Activated effector memory CD4-positive, alpha-beta T cell treated with Interleukin-2 at 50 U/mL for 16 hours (primary cell): ENCODE measurements at regions not wholly inside any gene's neighbourhood (a gene's known extent, or its start where the extent isn't known, plus 50 kb on each side); places are given as distances from the start of the nearest gene placed in this dataset.

Experiments used
- DNase-seq: peaks from one replicate; pipeline ENCODE4 v3.0.0-alpha.2; 2020

GRCh38 chr13:31081316-31081715 is 80.4 kb downstream of the HSPH1 start:
- no peak for DNase-seq

- no peak for DNase-seq
Observed at GRCh38 chr13:31074756-31075155, 86.9 kb downstream of the HSPH1 start.

DNA sequence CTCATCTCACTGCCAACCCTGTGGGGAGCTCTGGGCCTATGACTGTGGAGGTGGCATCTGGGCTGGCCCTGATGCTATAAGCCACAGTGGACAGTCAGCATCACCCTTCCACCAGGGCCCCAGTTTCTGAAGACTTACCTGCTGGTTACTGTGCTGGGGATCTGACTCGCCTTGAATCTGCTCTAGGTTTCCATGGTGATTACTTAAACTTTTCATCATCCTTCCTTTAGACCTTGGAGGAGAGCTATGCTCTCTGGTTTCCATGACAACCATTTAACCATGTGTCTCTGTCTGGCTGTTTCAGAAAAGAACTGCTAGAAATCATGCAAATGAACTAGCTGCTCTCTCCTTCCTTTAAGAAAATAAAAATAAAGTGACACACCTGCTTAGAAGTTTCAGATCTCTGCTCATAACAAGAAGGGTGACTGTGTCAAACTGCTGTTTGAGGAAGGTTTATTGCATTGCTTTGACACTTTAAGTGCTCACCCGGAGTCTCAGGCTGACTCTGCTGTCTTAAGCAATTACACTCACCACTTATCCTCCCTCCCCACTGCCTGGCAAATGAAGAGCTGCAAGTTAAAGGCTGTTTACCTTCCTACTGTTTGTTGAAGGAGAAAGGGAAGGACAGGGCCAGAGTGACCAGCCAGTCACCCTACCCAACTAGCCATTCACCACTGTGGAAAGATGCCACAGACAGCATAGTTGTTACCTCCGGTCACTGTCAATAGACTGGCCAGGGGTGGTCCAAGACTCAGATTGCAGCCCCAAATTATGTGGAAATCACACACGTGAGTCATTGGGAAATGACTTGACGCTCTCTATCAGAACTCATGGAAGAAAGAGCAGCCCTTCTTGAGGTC is 87.6 kb downstream of the HSPH1 start:
- DNase-seq: no peak

GRCh38 chr13:31072041-31072440 is 89.7 kb downstream of the HSPH1 start:
- no peak for DNase-seq

GRCh38 chr13:31069808-31070534 is 91.7 kb downstream of the HSPH1 start:
- no peak for DNase-seq

DNA sequence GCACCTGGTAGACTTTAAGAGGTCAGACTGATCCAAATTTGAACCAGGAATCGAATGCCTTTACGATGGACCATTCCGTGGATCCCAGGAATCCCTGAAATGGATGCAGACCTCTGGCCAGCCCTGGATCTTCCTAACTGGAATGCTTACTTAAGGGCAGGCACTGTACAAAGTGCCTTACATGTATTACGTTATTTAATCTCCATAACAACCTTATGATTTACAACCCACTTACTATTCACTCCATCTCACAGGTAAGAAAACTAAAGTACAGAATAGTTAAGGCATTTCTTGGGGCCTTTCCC is 93.6 kb downstream of the HSPH1 start:
- no peak for DNase-seq

GRCh38 chr13:31067416-31068118 is 94.1 kb downstream of the HSPH1 start:
- no peak for DNase-seq

DNA sequence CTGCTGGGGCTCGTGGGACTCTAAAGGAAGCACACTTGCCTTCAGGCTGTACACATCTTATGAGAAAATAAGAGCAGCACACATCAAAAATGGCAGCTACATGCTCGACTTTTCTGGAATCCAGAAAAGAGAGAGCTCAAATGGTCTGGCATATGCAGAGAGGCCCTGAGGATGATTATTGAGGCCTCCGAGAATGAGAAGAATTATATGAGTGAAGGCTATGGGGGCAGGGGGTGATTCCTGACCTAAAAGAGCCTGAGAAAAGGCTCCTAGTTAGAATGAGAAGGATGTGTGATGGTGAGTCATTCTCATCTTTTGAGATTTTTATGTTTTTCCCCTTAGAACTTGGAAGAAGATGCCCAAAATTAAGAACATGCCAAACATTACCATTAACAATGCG is 97.1 kb downstream of the HSPH1 start:
- DNase-seq: no peak

GRCh38 chr13:31063772-31064171 is 97.9 kb downstream of the HSPH1 start:
- DNase-seq: no peak

- DNase-seq: no peak
Observed at GRCh38 chr13:31060655-31061054, 101.0 kb downstream of the HSPH1 start.

DNA sequence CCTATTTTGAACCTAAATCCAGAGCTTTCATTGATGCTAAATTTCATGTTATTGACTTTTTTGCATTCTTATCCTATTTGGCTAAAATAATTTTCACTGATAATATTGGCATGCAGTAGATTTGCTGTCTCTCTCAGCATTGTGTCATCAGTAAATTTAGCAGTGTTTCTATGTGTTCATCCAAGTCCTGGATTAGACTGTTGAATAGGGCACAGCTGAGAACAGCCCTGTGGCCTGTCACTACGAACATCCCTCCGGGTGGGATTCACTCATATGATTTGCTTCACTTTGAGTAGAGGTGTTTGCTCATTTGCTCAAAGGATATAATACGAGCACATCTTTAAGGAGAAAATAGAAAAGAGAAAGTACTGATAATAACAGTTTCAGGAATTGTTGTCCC is 101.5 kb downstream of the HSPH1 start:
- no peak for DNase-seq

DNA sequence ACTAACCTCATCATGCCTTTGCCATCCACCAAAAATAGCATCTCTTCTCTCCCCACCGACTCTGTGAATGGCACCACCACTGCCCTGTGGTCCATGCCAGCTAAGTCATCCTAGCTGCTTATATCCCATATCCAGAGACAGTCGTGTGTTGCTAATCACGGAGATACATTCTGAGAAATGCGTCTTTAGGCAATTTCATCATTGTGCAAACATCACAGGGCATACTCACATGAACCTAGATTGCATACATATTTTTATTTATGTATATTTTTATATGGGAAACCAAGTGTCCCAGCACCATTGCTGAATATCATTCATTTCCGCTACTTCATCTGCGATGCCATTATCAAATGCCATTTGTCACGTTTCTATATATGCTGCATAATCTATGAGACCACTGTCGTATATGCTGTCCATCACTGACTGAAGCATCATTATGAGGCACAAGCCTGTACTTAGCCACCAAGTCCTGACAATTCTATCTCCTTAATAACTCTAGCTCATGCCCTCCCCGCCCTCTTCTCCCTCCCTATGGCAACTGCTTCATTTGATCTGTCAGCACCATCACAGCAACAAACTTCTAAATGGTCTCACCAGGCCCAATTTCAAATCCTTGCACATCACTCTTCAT is 104.2 kb downstream of the HSPH1 start:
- no peak for DNase-seq

DNA sequence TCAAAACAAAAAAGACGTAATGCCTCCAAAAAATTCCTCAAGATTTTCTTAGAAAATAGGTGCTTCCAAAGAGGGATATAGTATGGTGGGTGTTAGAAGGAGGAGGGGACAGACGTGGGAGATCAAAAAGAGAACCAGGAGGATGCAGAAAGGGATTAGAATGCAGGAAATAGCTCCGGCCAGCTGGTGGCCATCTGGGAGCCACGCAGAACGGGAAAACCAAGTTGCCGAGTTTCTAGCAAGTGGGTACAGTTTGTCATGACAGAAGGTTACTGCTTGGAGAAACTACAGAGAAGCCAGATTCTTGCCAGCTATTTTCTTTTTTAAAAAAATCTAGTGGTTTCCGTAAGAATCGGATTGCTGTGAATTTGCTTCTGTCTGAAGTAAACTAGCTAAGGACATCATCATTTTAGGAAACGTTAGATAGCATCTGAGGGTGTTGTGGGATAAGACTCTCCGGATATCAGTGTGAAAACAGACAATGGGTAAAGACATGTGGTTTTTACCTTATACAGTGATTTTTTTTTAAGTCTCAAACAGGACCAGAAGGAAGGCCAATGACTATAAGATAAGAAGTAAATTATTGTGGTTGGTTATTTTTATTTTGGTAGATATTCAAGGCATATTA is 104.9 kb downstream of the HSPH1 start:
- DNase-seq: no peak

- no peak for DNase-seq
Observed at GRCh38 chr13:31055589-31055988, 106.1 kb downstream of the HSPH1 start.

DNA sequence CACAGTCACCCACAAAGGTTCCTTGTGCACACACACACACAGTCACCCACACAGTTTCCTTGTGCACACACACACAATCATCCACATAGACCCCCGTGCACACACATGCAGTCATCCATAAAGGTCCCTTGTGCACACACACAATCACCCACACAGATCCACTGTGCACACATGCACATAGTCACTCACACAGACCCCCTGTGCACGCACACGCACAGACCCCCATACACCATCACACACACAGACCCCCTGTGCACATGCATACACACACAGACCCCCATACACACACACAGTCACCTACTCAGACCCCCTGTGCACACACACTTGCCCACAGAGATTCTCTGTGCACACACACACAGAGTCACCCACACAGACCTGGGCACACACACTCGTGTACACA is 107.1 kb downstream of the HSPH1 start:
- no peak for DNase-seq

DNA sequence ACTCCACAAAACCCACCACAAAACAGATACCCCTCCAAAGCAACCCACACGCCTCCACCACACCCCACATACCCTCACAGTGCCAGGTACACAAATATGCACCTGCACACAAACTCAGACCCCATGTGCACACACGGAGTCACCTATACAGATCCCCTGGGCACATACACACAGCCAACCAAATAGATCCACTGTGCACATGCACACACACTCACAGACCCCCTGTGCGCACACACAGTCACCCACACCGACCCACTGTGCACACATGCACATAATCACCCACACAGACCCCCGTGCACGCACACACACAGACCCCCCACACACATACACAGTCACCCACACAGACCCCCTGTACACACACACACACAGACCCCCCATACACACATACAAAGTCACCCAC is 107.8 kb downstream of the HSPH1 start:
- no peak for DNase-seq

GRCh38 chr13:31053091-31053490 is 108.6 kb downstream of the HSPH1 start:
- no peak for DNase-seq

DNA sequence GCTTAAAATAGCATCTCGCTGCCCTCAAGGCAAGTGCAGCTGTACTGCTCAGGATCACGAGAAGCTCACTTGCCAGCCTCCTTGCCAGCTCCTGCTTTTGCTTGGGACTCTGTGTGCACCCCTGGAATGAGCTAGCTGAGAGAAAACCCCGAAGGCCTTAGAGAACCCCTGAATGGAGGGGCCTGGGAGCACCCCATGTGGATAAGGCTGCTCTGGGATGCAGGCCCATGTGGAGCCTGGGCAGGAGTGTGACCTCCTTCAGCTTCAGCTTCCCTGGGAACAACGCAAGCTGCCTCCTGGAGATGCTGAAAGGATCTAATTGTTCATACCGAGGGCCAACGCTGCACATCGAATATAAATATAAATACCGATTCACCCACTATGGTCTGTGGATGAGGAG is 109.2 kb downstream of the HSPH1 start:
- DNase-seq: no peak

DNA sequence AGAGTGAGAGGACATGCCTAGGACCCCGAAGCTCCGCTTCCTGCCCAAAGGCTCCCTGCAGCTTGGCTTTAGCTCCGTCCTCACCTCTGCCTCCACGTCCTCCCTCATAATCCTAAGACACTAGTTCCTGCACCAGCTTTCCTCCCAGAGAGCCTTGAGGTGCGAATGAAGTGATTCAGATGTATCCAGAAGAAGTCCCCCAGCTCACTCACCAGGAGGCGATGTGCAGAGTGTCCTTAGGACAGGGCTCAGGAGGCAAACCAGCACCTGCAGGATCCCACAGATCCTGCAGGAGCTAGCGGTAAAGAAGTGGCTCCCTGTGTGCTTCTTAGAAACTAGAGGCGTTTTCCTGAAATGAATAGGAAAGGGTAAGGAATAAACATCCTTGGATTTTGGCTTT is 109.7 kb downstream of the HSPH1 start:
- DNase-seq: no peak

GRCh38 chr13:31050486-31051400 is 111.0 kb downstream of the HSPH1 start:
- no peak for DNase-seq

DNA sequence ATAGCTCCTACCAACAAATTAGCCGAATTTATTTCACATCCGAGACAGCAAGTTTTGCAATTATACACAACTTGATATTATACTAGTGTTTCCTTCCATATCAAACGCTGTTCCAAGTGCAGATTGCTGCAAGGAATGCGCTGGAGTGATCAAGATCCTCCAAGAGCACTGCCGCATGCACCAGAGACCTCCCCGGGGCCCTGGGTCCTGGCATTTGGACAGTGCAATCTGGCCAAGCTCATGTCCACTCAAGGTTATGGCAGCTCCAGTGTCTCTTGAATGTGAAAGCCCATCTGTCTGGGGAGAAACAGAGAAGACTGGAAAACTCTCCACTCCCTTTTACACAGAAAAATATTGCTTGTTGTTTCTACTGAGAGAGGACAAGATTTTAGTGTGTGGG is 111.9 kb downstream of the HSPH1 start:
- DNase-seq: no peak

DNA sequence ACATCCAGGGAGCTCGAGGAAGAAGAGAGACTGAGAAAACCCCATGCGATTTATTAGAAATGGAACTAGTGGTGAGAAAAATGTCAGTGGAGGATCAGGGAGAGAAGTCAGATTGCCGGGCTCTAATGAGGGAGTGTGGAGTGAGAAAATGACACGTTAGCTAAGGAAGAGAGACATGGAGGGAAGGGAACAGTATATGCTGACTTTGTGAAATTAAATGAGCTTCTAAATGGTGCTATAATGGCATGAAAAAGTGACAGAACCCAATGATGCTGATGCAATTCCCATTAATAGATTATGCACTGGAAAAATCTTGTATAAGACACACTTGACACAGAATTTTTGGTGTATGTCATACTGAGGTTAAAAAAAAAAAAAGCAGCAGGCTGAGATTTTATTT is 112.6 kb downstream of the HSPH1 start:
- no peak for DNase-seq
